M059J (cell line): ENCODE measurements at regions not wholly inside any gene's neighbourhood (a gene's known extent, or its start where the extent isn't known, plus 50 kb on each side); places are given as distances from the start of the nearest gene placed in this dataset.

Experiments
- DNase-seq: peaks from one replicate; pipeline ENCODE4 v3.0.0-alpha.2; 2012; ENCODE audit warnings: low read depth

DNA sequence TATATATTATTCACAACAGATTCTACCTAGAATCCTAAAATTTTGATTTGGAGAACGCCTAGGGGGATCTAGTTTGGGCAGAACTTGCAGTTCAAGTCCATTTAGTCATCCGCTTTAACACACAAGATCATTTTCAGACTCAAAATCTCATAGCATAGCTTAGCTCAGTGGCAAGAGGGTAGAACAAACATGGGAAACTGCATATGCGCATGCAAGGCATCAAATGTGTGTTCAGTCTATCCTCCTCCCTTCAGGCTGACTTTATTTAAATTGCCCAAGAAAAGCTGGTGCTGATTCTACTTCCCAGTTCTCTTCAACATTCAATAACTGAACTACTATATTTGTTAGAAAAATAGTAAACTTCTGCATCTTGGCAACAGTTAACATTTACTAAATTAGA is 79.6 kb upstream of the NRXN1 start:
- DNase-seq, result no peak

- no peak for DNase-seq
These were observed 76.9 kb upstream of the NRXN1 start for GRCh38 chr2:51108794-51109193.

GRCh38 chr2:51107841-51108240 is 75.9 kb upstream of the NRXN1 start:
- DNase-seq, result no peak

DNA sequence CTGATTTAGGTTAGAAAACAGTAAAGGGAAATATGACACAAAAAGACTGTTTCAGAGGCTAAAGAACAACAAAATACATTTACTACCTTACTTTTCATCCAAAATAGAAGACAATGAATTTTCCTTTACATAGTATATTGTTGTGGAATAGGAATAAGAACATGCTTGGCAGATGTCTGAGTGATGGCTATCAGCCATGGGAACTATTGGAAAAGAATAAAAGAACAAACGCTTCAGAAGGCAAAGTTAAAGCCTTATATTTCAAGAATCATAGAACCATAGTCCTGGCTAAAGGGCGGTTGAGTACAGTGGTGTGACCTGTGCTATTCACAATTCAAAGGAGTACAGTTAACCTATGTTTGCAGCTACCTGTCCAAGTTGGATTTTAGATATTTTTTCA is 73.9 kb upstream of the NRXN1 start:
- no peak for DNase-seq

DNA sequence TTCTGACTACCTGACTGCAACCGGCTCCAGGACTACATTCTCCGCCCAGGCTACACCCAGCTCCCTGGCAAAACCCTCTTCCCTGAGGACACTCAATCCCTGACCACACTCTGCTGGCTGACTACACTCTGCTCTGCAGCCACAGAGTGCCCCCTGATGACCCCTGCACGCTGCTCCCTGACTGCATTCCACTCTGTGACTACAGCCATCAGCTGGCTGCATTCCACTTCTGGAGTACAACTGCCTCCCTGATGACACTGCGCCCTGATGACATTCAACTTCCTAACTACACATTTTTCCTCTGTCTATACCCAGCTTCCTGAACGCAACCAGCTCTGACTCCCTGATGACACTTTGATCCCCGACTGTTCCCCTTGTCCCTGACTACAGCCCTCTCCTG is 71.3 kb upstream of the NRXN1 start:
- peak; percentile 12 for DNase-seq

GRCh38 chr2:51093016-51093415 is 61.1 kb upstream of the NRXN1 start:
- no peak for DNase-seq

DNA sequence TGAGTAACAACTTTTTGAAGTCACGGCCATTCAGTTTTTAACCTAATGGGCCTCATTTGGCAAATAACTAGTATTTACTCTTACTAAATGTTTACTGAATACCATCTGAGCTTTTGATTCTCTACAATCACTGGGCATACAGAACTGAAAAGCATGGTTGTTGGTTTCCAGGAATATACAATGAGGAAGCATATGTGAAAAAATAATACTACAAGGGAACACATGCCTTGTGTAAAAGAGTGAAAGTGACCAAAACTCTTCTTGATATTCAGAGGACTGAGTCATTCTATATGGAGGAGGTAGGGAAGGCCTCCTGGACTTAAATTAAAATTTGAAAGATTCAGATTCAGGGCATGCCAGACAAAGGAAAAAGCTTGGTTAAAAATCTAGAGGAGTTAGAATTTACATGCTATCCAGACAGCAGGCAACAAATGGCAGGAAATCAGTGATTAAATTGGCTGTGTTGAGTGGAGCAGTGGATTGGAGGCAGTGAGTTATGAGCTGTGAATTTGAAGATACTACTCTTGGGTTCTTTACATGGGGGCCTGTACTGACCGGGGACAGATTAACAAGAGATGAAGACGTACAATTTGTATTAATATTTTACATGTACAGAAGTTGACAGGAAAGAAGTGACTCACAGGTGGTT is 53.6 kb upstream of the NRXN1 start:
- DNase-seq, result no peak

DNA sequence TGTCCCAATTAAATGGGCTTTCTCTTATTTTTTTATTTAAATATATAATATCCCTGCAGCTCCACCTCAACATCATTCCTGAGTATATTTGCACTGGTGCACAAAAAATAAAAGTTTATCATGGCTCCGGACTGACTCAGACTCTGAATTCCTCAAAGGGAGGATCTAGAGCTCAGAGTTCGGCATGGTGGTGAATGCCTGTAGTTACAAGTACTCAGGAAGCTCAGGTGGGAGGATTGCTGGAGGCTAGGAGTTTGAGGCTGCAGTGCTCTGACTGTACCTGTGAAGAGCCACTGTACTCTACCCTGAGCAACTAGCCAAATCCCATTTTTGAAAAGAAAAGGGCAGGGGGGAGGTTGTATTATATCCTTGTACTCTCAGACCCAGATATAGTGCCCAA is 52.8 kb upstream of the NRXN1 start:
- DNase-seq, result no peak
